ENCODE measurements at regions not wholly inside any gene's neighbourhood (a gene's known extent, or its start where the extent isn't known, plus 50 kb on each side); places are given as distances from the start of the nearest gene placed in this dataset.

GRCh38 chr1:38328278-38329035 is 281.9 kb upstream of the POU3F1 start:
- no peak for DNase-seq

- DNase-seq = peak in 1 of 14 donors; percentile 31
These were observed 281.0 kb upstream of the POU3F1 start for GRCh38 chr1:38327559-38327973.

DNA sequence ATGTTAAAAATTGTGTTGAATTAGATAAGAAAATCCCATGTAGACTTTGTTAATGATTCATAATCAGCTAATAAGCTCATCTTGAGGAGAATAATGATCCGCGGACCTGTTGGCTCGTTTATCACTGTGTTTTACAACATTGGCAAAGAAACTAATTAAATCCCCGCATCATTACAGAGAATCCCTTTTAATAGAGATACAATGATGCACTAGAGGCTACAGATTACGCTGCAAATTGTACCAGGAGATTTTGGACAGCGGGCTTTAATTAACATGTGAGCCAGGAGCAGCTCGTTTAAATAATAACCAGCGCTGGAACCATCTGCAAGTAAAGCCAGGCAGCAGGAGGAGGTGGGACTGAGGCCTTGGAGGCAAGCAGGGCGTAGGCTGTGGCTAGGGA is 280.3 kb upstream of the POU3F1 start:
- DNase-seq = no peak

DNA sequence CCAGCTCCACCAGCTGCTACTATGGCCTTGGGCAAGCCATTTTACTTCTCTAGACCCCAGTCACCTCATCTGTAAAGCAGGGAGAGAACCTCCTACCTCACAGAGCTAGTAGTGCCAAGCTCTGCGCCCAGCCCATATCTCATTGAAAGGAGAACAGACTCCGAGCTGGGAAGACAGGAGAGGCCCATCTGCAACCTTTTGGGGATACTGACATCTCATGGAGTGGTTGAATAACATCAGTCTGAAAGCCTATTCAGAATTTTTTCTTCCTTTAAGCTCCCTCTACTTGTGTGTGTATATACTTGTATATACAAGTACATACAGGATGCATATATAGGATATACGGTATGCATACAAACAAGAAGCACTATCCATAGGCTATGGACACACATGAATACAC is 279.5 kb upstream of the POU3F1 start:
- DNase-seq = no peak

DNA sequence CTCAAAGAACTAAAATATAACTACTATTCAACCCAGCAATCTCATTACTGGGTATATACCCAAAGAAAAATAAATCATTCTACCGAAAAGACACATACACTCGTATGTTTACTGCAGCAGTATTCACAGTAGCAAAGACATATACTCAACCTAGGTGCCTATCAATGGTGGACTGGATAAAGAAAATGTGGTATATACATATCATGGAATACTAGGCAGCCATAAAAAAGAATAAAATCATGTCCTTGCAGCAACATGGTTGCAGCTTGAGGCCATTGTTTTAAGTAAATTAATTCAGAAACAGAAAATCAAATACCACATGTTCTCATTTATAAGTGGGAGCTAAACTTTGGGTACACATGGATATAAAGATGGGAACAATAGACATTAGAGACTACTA is 266.2 kb upstream of the POU3F1 start:
- no peak for DNase-seq

DNA sequence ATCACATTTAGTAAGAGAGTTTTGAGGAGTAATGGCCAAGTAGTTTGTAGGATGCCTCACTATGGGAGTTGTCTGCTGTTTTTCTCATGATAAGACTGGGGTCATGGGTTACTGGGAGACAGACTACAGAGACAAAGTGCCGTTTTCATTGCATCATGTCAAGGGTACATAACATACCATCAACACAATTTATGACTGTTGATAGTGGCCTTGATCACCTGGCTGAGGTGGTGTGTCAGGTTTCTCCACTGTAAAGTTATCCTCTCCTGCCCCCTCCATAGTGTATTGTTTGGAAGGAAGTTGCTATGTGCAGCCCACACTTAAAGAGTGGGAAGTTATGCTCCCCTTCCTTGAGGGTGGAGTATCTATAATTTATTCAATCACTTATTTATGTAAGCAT is 263.5 kb upstream of the POU3F1 start:
- no peak for DNase-seq

GRCh38 chr1:38308780-38309179 is 262.2 kb upstream of the POU3F1 start:
- no peak for DNase-seq

DNA sequence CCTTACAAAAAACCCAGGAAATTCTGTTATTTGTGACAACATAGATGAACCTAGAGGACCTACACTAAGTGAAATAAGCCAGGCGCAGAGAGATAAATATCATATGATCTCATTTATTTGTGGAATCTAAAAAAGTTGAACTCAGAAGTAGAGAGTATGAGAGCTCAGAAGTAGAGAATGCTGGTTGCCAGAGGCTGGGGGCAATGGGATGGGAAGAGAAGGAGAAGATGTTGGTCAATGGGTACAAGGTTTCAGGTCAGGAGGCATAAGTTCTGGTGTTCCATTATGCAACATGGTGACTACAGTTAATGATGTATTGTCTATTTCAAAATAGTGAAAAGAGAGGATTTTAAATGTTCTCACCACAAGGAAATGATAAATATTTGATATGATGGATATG is 259.1 kb upstream of the POU3F1 start:
- no peak for DNase-seq

GRCh38 chr1:38303843-38304242 is 257.2 kb upstream of the POU3F1 start:
- DNase-seq = no peak

DNA sequence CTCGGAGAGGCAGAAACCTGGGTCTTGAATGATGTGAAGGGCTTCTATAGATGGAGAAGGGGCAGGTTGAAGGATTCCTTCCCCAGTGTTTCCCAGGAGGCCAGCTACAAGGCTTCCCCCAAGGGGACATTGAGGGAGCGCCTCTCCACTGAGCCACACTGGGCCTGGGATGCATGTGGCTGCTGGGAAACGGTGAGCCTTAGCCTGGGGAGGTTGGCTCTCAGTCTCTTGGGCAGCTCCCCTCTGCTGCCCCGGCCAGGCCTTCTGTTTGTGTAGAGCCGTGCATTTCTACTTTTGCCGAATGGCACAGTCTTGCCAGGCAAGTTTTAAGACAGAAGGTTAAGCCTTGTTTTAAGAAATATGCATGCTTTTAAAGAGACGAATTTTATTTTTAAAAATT is 254.4 kb upstream of the POU3F1 start:
- peak in 2 of 14 donors; percentile 3 to 15 for DNase-seq

DNA sequence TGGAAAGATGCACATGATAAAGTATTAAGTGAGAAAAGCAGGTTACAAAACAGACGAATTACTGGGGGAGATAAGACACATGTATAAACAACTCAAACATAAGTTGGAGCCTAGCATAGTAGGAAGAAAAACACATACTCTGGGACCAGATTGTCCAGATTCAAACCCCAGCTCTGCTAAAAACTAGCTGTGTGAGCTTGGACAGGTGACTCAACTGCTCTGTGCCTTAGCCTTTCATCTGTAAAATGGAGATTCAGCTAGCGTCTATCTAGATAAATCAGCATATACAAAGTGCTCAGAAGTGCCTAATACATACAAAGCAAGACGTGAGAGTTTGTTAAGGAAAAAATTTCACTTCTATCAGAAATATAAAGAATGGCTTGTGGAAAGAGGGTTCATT is 254.0 kb upstream of the POU3F1 start:
- DNase-seq = no peak

DNA sequence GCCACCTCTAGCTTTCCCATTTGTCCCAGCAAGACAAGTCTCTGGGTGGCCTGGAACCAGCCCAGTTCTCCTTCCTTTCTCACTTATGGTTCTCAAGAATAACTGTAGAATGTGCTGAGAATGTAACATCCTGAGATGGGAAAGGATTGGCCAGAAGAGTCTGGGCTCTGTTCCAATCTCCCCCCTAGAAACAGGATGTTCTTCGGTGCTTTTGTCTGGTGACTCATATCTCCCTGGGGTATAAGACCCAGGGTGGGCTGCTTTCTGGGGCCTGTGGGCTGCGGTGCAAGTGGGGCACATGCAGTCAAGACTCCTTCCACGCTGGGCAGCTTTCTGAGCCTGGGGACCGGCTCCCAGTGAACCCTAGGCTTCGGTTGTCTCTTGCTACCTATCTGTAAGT is 251.2 kb upstream of the POU3F1 start:
- no peak for DNase-seq

DNA sequence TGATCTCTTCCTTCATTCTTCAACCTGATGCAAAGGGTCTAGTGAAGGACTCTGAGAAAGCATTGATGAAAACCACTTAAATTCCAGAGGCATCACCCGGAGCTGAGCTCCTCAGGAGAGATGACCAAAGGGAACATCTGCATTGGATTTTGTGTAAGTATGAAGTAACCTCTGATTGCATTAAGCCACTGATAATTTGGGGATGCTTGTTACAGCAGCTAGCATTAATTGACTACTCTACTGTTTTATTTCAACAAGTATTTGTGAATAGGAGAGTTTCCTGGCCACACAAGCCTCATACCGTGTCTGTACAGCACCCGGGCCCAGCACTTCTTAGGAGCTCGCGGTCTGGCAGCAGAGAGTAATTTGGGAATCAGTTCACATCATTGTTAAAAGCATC is 250.7 kb upstream of the POU3F1 start:
- DNase-seq = no peak

- DNase-seq = no peak
These were observed 249.5 kb upstream of the POU3F1 start for GRCh38 chr1:38296047-38296446.

GRCh38 chr1:38293567-38293966 is 247.0 kb upstream of the POU3F1 start:
- DNase-seq = no peak

- DNase-seq = no peak
These were observed 246.4 kb upstream of the POU3F1 start for GRCh38 chr1:38292969-38293368.

DNA sequence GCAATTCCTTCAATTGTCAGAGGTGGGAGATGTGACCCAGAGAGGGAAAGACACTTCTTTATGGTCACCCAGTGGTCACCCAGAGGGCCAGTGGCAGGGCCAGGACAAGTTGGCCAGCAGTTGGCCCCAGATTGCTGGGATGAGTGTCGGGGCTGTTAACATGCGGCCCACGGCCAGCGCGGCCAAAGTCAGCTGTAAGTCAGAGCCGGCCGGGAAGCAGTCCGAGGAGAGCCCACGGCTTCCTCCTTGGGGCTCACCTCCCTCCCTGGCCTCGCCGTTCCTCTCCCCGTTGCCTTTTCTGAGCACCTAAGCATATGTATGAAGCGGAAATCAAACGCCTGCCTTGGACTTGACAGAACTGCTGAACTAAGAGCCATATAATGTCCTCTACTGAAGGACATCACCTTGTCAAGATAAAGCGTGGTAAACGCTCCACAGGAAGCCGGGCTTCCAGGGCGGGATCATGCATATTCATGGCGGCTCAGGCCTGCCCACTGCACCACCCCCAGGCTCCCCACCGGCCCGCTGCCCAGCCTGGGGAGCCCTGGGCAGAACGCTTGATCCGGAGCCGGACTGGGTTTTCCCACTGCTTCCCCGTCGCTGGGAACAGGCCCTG is 245.4 kb upstream of the POU3F1 start:
- peak in 2 of 14 donors; percentile 10 to 38 for DNase-seq

DNA sequence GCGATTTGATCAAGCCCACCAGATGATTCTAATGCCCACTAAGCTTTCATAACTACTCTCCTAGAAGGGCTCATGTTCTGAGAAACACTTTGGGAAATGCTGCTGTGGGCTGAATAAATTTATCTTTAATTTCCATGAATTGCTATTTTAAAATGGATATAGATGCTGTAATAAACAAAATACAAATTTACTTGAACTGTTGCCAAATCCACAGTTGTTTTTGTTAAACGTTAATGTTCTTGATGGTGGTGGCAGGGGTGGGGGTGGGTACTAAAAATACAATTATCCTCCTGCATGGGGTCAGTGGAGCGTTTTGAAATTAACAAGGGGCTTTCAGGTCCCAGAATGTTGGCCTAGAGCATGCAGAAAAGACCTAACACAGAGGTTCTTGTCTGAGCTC is 244.7 kb upstream of the POU3F1 start:
- DNase-seq = no peak

DNA sequence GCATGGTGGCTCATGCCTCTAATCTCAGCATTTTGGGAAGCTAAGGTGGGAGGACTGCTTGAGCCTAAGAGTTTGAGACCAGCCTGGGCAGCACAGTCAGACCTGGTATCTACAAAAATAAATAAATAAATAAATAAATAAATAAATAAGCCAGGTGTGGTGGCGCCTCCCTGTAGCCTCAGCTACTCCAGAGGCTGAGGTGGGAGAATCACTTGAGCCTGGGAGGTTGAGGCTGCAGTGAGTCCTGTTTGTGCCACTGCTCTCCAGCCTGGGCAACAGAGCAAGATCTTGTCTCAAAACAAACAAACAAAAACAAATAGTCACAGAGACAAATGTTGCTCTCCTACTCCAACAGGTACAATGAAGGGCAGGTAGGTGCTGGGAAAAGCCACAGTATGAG is 242.4 kb upstream of the POU3F1 start:
- no peak for DNase-seq

- no peak for DNase-seq
These were observed 241.0 kb upstream of the POU3F1 start for GRCh38 chr1:38287547-38287946.

GRCh38 chr1:38287036-38287435 is 240.4 kb upstream of the POU3F1 start:
- DNase-seq = no peak

GRCh38 chr1:38285807-38286530 is 239.4 kb upstream of the POU3F1 start:
- DNase-seq = no peak

GRCh38 chr1:38284953-38285352 is 238.4 kb upstream of the POU3F1 start:
- DNase-seq = no peak

Measured in C1 segment of cervical spinal cord (tissue), 14 donors.